HepG2 (cell line): ENCODE measurements at regions not wholly inside any gene's neighbourhood (a gene's known extent, or its start where the extent isn't known, plus 50 kb on each side); places are given as distances from the start of the nearest gene placed in this dataset.

Source experiments
- ATAC-seq: fragments of 200-7000 bp; cut with Tn5 transposase; 3 replicates; pipeline ENCODE4 v1.9.1; 2020; ENCODE audit warnings: mild to moderate bottlenecking, moderate library complexity
- BruUV-seq: library from RNA; stranded (reverse); fragments of 400-500 nt; replicated peaks from 2 replicates; lab custom pipeline; 2021; lab: Mats Ljungman, UMichigan
- CTCF ChIA-PET: fragments of 300-600 bp; formaldehyde crosslinking; extraction: SDS; loops from one replicate; lab custom pipeline; 2021; ENCODE audit warnings: low total read pairs, inconsistent platforms, low intra/inter-chr PET ratio; lab: Yijun Ruan, JAX
- POLR2A ChIA-PET: fragments of 350-600 bp; sonication (Branson Sonifier 250); formaldehyde crosslinking; loops from one replicate; lab custom pipeline; 2020; ENCODE audit warnings: antibody characterized with exemption, inconsistent platforms; lab: Yijun Ruan, JAX
- DNase-seq: peaks from one replicate; pipeline ENCODE4 v3.0.0-alpha.2; 2015; ENCODE audit warnings: low spot score
- FAIRE-seq: peaks from 3 replicates; lab custom pipeline; 2011; peaks lifted over from hg19 to GRCh38; lab: Jason Lieb, UNC
- H2AFZ ChIP-seq: one replicate; pipeline ENCODE4 v1.6.1; 2011; ENCODE audit warnings: low read length, inconsistent platforms
- H3K27ac ChIP-seq: fragments of 300-600 bp; 3 replicates; pipeline ENCODE4 v1.8.0; 2011; ENCODE audit warnings: mixed run types, mild to moderate bottlenecking, mixed read lengths, low read length, inconsistent platforms; ENCODE audit not compliant: insufficient read depth; ENCODE audit errors: extremely low read length
- H3K27me3 ChIP-seq, 2 experiments: fragments of 200-600 bp in 1 of 2; 2 replicates in 1 of 2; 3 replicates in 1 of 2; pipeline versions ENCODE4 v1.6.0 to v1.8.0; 2011; ENCODE audit warnings: low read length in 2 of 2, mild to moderate bottlenecking in 2 of 2, moderate library complexity in 2 of 2, inconsistent platforms in 1 of 2; ENCODE audit not compliant: insufficient read depth in 2 of 2, control insufficient read depth in 1 of 2
- H3K36me3 ChIP-seq, 2 experiments: fragments of 200-600 bp in 1 of 2; replicated peaks in 1 of 2; 2 replicates in 1 of 2; 3 replicates in 1 of 2; pipeline versions ENCODE4 v1.5.1 to v1.8.0; 2011; ENCODE audit warnings: low read length in 2 of 2, inconsistent platforms in 1 of 2; ENCODE audit not compliant: insufficient read depth in 2 of 2, control insufficient read depth in 1 of 2
- H3K4me1 ChIP-seq: 2 replicates; pipeline ENCODE4 v1.5.1; 2012; ENCODE audit warnings: low read length, inconsistent platforms; ENCODE audit not compliant: insufficient read depth
- H3K4me2 ChIP-seq: 2 replicates; pipeline ENCODE4 v1.6.0; 2011; ENCODE audit warnings: low read depth, low read length, inconsistent platforms
- H3K4me3 ChIP-seq, 3 experiments: fragments of 200-600 bp in 1 of 3; sonication (generic), shearing (Covaris generic) in 1 of 3; replicated peaks in 1 of 3; 2 replicates each; pipeline ENCODE4 v1.5.1; 2011 to 2016; ENCODE audit warnings: low read length in 3 of 3, inconsistent platforms in 2 of 3, low read depth in 2 of 3, mild to moderate bottlenecking in 2 of 3, control low read depth in 1 of 3, mixed read lengths in 1 of 3; ENCODE audit not compliant: insufficient read depth in 1 of 3
- H3K79me2 ChIP-seq: one replicate; pipeline ENCODE4 v1.6.1; 2011; ENCODE audit warnings: low read length, inconsistent platforms; ENCODE audit not compliant: insufficient read depth
- H3K9ac ChIP-seq: 2 replicates; pipeline ENCODE4 v1.6.0; 2011; ENCODE audit warnings: mild to moderate bottlenecking, low read depth, low read length, inconsistent platforms; ENCODE audit not compliant: insufficient read depth
- H3K9me3 ChIP-seq: 2 replicates; pipeline ENCODE4 v1.5.1; 2012; ENCODE audit warnings: mild to moderate bottlenecking, low read length
- H4K20me1 ChIP-seq: 2 replicates; pipeline ENCODE4 v1.6.0; 2011; ENCODE audit warnings: inconsistent platforms, mild to moderate bottlenecking, low read length, moderate library complexity; ENCODE audit not compliant: insufficient read depth
- ARHGAP35 ChIP-seq: sonication (generic); formaldehyde crosslinking; IDR thresholded peaks from 2 replicates; pipeline ENCODE4 v1.9.0; 2022; ENCODE audit warnings: mild to moderate bottlenecking, inconsistent platforms, moderate library complexity, missing genetic modification reagents, borderline replicate concordance
- CBX1 ChIP-seq: IDR thresholded peaks from one replicate; pipeline ENCODE4 v1.6.1; 2016; ENCODE audit warnings: antibody characterized with exemption, low read depth
- CREM ChIP-seq, 2 experiments: sonication (generic) in 1 of 2; formaldehyde crosslinking in 1 of 2; IDR thresholded peaks; 2 replicates each; pipeline versions ENCODE4 v1.4.0 to v1.6.1; 2016 to 2020; ENCODE audit warnings: antibody characterized with exemption in 1 of 2, mild to moderate bottlenecking in 1 of 2, missing genetic modification reagents in 1 of 2
- FOXO4 ChIP-seq: sonication (generic); formaldehyde crosslinking; conservative IDR thresholded peaks from 2 replicates; pipeline ENCODE4 v1.8.1; 2023; ENCODE audit warnings: missing genetic modification reagents
- IKZF5 ChIP-seq: IDR thresholded peaks from 2 replicates; pipeline ENCODE4 v1.6.1; 2018; ENCODE audit warnings: missing genetic modification reagents, mild to moderate bottlenecking, missing compliant biosample characterization
- MAZ ChIP-seq, 2 experiments: sonication (generic) in 1 of 2; formaldehyde crosslinking in 1 of 2; IDR thresholded peaks; 2 replicates each; pipeline versions ENCODE4 v1.5.0 to v1.6.1; 2012 to 2020; ENCODE audit warnings: low read depth in 2 of 2, mild to moderate bottlenecking in 2 of 2, borderline replicate concordance in 1 of 2, improper control_type of control experiment in 1 of 2, low read length in 1 of 2, missing genetic modification reagents in 1 of 2, moderate library complexity in 1 of 2
- MNT ChIP-seq: fragments of 450-650 bp; IDR thresholded peaks from 2 replicates; pipeline ENCODE4 v1.6.1; 2016
- PITX1 ChIP-seq: sonication (generic); formaldehyde crosslinking; IDR thresholded peaks from 2 replicates; pipeline ENCODE4 v1.5.1; 2020; ENCODE audit warnings: mild to moderate bottlenecking, missing genetic modification reagents
- PRDM10 ChIP-seq: sonication (generic); formaldehyde crosslinking; IDR thresholded peaks from 2 replicates; pipeline ENCODE4 v1.4.0; 2020; ENCODE audit warnings: low read depth, missing genetic modification reagents
- RBM39 ChIP-seq: fragments of 200-400 bp; formaldehyde crosslinking; IDR thresholded peaks from one replicate; pipeline ENCODE4 v1.6.1; 2018; ENCODE audit warnings: antibody characterized with exemption, mild to moderate bottlenecking, low read depth, low read length; ENCODE audit not compliant: poor library complexity, severe bottlenecking
- RXRB ChIP-seq: IDR thresholded peaks from 2 replicates; pipeline ENCODE4 v1.6.1; 2016; ENCODE audit warnings: borderline replicate concordance, missing genetic modification reagents, missing compliant biosample characterization
- SETDB1 ChIP-seq: sonication (generic); formaldehyde crosslinking; IDR thresholded peaks from 2 replicates; pipeline ENCODE4 v1.5.1; 2020; ENCODE audit warnings: missing genetic modification reagents, mild to moderate bottlenecking, borderline replicate concordance
- SRSF4 ChIP-seq: fragments of 200-400 bp; formaldehyde crosslinking; IDR thresholded peaks from one replicate; pipeline ENCODE4 v1.6.1; 2018; ENCODE audit warnings: mild to moderate bottlenecking, low read depth, low read length, moderate library complexity; ENCODE audit not compliant: poor library complexity, severe bottlenecking
- THAP7 ChIP-seq: sonication (generic); formaldehyde crosslinking; IDR thresholded peaks from 2 replicates; pipeline ENCODE4 v1.8.1; 2023; ENCODE audit warnings: mild to moderate bottlenecking, missing genetic modification reagents
- ZC3H13 ChIP-seq: sonication (generic); formaldehyde crosslinking; IDR thresholded peaks from 2 replicates; pipeline ENCODE4 v1.8.1; 2023; ENCODE audit warnings: mild to moderate bottlenecking, missing genetic modification reagents, moderate library complexity
- ZMYM2 ChIP-seq: sonication (generic); formaldehyde crosslinking; IDR thresholded peaks from 2 replicates; pipeline ENCODE4 v1.8.0; 2022; ENCODE audit warnings: mild to moderate bottlenecking, missing genetic modification reagents
- WGBS: methylation state at CpG from one replicate; pipeline ENCODE4 v1.1.6; 2017; ENCODE audit warnings: low lambda C conversion rate; 5-methylcytosine and 5-hydroxymethylcytosine counted together
- in situ Hi-C: cut with HindIII; loops from 2 replicates; pipeline ENCODE4 v1.10.0; 2017; ENCODE audit warnings: low pct_unique_long_range_greater_than_20kb; ENCODE audit not compliant: extremely low pct_ligation_motif_present
- intact Hi-C: fragments of 100-400 bp; cut with micrococcal nuclease; formaldehyde crosslinking; loops from one replicate; pipeline ENCODE4 v1.10.0; 2022; ENCODE audit not compliant: unreplicated experiment

- Histone ChIP-seq H3K27me3 (no peaks in the 10 kb centered on the region), H3K9ac (no peak overlapping the region), H3K4me1 (no peaks in the 10 kb centered on the region), H3K9me3 (no peaks in the 10 kb centered on the region), H3K4me3 (no peak overlapping the region), H3K79me2 (no peaks in the 10 kb centered on the region), H3K4me2 (no peak overlapping the region), H4K20me1 (no peaks in the 10 kb centered on the region), H3K36me3 (no peaks in the 10 kb centered on the region; a peak in 1 of 5 replicates), H3K27ac (no peak overlapping the region), H2AFZ (no peak overlapping the region)
- 3% methylated on average over 1 of the region's 1 CpG for WGBS
- in situ Hi-C loops, result no loop called here
- DNase-seq (no peak), FAIRE-seq (no peak), ATAC-seq (no peak)
- ChIA-PET CTCF (no interaction called here), POLR2A (no interaction called here)
- no TSS peak for BruUV-seq
- intact Hi-C loops, result no loop called here
- TF ChIP-seq RBM39 (no peak), PRDM10 (CRISPR knock-in tag) (no peak), CBX1 (no peak), PITX1 (CRISPR knock-in tag) (no peak), SRSF4 (no peak), ZMYM2 (CRISPR knock-in tag) (no peak), ARHGAP35 (CRISPR knock-in tag) (no peak), SETDB1 (CRISPR knock-in tag) (no peak), MAZ (IDR thresholded peaks at IDR 0.05; ENCODE audit: borderline replicate concordance, low read depth, low read length) (no peak), MAZ (CRISPR knock-in tag; IDR thresholded peaks at IDR 0.05; ENCODE audit: low read depth) (no peak), RXRB (CRISPR knock-in tag) (no peak), THAP7 (no peak), ZC3H13 (no peak), FOXO4 (CRISPR knock-in tag) (no peak), MNT (no peak), IKZF5 (CRISPR knock-in tag) (no peak), CREM (IDR thresholded peaks at IDR 0.05) (no peak), CREM (CRISPR knock-in tag; IDR thresholded peaks at IDR 0.05) (no peak)
Measured at GRCh38 chr6:54516321-54516720, 208.1 kb downstream of the TINAG start.
